Liver (tissue), 3 donors: ENCODE measurements at regions not wholly inside any gene's neighbourhood (a gene's known extent, or its start where the extent isn't known, plus 50 kb on each side); places are given as distances from the start of the nearest gene placed in this dataset.

Experiments used
- FOXA2 ChIP-seq: IDR thresholded peaks from 2 replicates; pipeline ENCODE4 v1.6.1; 2016; ENCODE audit warnings: antibody characterized with exemption
- RAD21 ChIP-seq, 2 donors: IDR thresholded peaks; 2 replicates each; pipeline ENCODE4 v1.6.1; 2016; ENCODE audit warnings: antibody characterized with exemption in 2 of 2, mild to moderate bottlenecking in 2 of 2
- TAF1 ChIP-seq: conservative IDR thresholded peaks from 2 replicates; pipeline ENCODE4 v1.6.1; 2016; ENCODE audit warnings: antibody characterized with exemption, mild to moderate bottlenecking
- YY1 ChIP-seq: IDR thresholded peaks from 2 replicates; pipeline ENCODE4 v1.6.1; 2016; ENCODE audit warnings: antibody characterized with exemption, mild to moderate bottlenecking
- TF ChIP-seq, protein P1 (sequence below): IDR thresholded peaks from 2 replicates; pipeline ENCODE4 v1.6.1; 2016; ENCODE audit warnings: antibody characterized with exemption
- TF ChIP-seq, protein P2 (sequence below): IDR thresholded peaks from 2 replicates; pipeline ENCODE4 v1.6.1; 2016; ENCODE audit warnings: antibody characterized with exemption, mild to moderate bottlenecking
- TF ChIP-seq, protein P3 (sequence below): IDR thresholded peaks from 2 replicates; pipeline ENCODE4 v1.6.1; 2016; ENCODE audit warnings: antibody characterized with exemption
- TF ChIP-seq, protein P4 (sequence below): fragments of 150-350 bp; IDR thresholded peaks from 2 replicates; pipeline ENCODE4 v1.5.1; 2017; ENCODE audit warnings: improper control_type of control experiment, low read depth, low read length; ENCODE audit not compliant: missing input control
- TF ChIP-seq, protein P5 (sequence below): IDR thresholded peaks from 2 replicates; pipeline ENCODE4 v1.6.1; 2016; ENCODE audit warnings: antibody characterized with exemption
- donor health status: healthy.
- donor health status: healthy.

DNA sequence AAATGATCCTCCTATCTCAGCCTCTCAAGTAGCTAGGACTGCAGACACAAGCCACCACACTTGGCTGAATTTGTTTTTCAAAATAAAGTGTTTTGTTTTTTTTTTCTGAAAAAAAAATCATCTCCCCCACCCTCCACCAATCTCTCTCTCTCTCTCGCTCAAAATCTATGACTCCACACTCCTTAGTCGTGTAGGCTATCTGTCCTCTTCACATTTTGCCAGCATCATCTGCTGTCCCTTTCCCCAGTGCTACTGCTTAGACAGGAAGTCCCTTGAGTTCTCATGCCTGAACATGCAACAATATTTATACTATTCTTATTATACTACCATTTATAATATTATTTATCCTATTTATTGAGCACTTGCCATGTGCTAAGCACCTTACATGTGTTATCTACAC, 80.7 kb upstream of the TMEM164 start:
- no peak for TF ChIP-seq YY1
- TF ChIP-seq, protein P1, sequence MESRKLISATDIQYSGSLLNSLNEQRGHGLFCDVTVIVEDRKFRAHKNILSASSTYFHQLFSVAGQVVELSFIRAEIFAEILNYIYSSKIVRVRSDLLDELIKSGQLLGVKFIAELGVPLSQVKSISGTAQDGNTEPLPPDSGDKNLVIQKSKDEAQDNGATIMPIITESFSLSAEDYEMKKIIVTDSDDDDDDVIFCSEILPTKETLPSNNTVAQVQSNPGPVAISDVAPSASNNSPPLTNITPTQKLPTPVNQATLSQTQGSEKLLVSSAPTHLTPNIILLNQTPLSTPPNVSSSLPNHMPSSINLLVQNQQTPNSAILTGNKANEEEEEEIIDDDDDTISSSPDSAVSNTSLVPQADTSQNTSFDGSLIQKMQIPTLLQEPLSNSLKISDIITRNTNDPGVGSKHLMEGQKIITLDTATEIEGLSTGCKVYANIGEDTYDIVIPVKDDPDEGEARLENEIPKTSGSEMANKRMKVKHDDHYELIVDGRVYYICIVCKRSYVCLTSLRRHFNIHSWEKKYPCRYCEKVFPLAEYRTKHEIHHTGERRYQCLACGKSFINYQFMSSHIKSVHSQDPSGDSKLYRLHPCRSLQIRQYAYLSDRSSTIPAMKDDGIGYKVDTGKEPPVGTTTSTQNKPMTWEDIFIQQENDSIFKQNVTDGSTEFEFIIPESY = no peak
- TF ChIP-seq, protein P2, sequence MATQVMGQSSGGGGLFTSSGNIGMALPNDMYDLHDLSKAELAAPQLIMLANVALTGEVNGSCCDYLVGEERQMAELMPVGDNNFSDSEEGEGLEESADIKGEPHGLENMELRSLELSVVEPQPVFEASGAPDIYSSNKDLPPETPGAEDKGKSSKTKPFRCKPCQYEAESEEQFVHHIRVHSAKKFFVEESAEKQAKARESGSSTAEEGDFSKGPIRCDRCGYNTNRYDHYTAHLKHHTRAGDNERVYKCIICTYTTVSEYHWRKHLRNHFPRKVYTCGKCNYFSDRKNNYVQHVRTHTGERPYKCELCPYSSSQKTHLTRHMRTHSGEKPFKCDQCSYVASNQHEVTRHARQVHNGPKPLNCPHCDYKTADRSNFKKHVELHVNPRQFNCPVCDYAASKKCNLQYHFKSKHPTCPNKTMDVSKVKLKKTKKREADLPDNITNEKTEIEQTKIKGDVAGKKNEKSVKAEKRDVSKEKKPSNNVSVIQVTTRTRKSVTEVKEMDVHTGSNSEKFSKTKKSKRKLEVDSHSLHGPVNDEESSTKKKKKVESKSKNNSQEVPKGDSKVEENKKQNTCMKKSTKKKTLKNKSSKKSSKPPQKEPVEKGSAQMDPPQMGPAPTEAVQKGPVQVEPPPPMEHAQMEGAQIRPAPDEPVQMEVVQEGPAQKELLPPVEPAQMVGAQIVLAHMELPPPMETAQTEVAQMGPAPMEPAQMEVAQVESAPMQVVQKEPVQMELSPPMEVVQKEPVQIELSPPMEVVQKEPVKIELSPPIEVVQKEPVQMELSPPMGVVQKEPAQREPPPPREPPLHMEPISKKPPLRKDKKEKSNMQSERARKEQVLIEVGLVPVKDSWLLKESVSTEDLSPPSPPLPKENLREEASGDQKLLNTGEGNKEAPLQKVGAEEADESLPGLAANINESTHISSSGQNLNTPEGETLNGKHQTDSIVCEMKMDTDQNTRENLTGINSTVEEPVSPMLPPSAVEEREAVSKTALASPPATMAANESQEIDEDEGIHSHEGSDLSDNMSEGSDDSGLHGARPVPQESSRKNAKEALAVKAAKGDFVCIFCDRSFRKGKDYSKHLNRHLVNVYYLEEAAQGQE = no peak
- TF ChIP-seq, protein P3, sequence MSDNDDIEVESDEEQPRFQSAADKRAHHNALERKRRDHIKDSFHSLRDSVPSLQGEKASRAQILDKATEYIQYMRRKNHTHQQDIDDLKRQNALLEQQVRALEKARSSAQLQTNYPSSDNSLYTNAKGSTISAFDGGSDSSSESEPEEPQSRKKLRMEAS = no peak
- TF ChIP-seq, protein P4, sequence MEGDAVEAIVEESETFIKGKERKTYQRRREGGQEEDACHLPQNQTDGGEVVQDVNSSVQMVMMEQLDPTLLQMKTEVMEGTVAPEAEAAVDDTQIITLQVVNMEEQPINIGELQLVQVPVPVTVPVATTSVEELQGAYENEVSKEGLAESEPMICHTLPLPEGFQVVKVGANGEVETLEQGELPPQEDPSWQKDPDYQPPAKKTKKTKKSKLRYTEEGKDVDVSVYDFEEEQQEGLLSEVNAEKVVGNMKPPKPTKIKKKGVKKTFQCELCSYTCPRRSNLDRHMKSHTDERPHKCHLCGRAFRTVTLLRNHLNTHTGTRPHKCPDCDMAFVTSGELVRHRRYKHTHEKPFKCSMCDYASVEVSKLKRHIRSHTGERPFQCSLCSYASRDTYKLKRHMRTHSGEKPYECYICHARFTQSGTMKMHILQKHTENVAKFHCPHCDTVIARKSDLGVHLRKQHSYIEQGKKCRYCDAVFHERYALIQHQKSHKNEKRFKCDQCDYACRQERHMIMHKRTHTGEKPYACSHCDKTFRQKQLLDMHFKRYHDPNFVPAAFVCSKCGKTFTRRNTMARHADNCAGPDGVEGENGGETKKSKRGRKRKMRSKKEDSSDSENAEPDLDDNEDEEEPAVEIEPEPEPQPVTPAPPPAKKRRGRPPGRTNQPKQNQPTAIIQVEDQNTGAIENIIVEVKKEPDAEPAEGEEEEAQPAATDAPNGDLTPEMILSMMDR = no peak
- TF ChIP-seq TAF1 = no peak
- no peak for TF ChIP-seq FOXA2
- TF ChIP-seq, protein P5, sequence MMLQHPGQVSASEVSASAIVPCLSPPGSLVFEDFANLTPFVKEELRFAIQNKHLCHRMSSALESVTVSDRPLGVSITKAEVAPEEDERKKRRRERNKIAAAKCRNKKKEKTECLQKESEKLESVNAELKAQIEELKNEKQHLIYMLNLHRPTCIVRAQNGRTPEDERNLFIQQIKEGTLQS = no peak
- TF ChIP-seq RAD21 (IDR thresholded peaks at IDR 0.05) = no peak
